ENCODE measurements at regions not wholly inside any gene's neighbourhood (a gene's known extent, or its start where the extent isn't known, plus 50 kb on each side); places are given as distances from the start of the nearest gene placed in this dataset.

DNA sequence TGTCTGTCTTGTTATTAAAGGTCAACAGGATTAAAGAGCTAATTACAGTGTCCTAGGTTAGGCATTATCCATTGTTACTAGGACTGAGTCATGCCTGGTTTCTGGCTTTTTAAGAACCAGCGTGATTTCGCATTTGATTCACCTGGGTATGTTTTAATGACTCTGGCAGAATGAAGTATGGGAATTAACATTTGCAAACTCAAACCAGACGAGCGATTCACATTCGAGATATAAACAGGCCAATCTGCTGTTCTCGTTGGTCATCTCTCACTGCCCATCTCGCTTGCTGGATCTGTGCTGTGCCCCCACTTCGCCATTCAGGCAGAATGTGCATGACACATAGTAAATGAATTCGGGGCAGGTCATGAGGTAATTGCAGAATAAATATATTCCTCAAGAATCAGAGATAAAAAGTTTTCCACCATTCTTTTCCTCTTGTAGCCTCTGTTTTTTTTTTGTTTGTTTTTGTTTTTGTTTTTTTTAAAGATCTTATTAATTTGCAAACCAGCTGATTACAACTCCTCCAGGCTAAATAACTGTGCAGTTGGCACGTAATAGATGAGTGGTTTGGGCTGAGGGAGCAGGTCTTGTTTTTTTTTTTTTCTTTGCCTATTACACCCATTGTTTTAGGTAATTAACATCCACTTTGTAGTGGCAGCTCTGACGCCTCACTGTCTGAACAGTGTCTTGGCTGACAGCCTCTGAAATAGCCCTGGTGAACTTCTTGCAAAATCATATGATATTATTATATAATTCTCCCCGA lies 313.5 kb upstream of the MSX2 start:
- no peak for DNase-seq (ENCODE audit: low spot score)

DNA sequence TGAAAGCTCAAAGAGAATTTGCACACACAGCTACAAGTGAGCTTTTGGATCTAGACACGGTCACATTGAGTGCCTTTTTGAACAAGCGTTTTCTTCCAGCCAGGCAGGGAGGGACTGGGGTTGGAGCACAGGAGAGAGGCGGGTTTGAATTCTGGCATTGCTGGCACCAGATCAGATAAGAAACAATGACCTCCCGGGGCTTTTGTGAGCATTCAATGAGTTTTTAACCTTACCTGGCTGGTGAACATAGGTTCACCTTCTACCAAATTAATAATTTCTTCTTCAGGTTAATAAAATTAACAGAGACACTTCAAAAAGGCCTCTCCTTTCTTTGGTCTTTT lies 312.9 kb upstream of the MSX2 start:
- DNase-seq (ENCODE audit: low spot score), result no peak

DNA sequence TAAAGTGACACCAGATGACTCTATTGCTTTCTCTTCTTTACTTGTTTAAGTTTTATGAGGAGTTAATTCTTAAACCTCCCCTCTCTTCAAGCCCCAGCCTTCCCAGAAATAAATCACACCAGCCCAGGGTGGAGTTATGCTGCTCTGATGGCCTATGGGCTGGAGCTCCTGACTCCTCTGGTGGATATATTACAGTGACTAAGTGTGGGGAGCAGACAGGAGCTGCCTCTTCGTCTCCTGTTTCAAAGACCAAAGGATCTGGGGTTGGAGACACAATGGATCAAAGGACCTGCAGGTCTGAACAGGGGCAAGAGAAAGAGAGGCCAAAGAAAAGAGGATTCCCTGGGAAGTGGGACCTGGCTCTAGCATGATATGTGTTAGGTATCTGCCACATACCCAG lies 312.0 kb upstream of the MSX2 start:
- no peak for DNase-seq (ENCODE audit: low spot score)

DNA sequence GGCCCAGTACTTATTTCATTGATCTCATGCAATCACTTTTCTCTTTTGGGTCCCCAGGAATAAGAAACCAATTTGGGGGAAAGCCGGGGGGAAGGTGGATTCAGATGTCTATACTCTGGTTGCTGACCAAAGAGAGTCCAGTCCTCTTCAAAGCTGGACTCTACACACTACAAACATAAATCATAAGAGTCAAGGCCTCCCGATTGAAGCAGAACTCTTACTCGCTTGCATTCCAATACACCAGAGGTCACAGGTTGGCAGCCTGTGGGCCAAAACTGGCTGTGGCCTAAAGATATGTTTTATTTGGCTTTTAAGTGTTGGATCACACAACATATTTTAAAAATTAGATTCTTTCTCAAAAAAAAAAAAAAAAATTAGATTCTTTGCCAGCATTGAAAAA lies 311.4 kb upstream of the MSX2 start:
- DNase-seq (ENCODE audit: low spot score), result no peak

DNA sequence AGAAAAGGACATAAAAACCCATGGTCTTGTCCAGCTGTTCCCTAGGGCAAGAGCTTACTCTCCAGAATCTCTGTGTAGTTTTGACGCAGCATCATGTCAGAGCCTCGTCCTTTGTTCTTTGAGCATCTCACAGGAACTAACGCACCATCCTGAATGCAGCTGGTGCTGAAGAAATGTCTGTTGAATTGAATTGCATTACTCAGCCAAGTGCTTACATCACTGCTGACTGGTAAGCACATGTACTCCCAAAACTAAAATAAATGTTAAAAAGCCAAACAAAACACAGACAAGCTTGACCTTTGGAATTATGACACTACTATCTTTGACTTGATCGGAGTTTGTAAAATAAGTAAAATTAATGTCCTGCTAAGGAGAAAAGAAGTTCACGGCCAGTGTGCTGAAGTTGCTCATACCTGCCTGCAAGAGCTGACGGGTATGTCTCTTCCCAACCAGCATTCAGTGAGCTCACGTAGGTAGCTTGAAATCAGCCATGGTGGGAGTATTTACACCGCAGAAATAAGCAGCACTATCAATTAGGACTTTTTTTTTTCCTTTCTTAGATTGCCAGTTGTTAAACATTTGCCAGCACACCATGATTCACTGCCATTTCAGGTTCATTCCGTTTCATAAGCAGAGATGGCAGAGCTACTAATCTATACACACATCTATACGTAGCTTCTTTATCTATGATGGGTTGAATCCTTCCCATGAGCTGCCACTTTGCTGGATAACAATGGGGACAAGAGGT lies 310.6 kb upstream of the MSX2 start:
- no peak for DNase-seq (ENCODE audit: low spot score)

DNA sequence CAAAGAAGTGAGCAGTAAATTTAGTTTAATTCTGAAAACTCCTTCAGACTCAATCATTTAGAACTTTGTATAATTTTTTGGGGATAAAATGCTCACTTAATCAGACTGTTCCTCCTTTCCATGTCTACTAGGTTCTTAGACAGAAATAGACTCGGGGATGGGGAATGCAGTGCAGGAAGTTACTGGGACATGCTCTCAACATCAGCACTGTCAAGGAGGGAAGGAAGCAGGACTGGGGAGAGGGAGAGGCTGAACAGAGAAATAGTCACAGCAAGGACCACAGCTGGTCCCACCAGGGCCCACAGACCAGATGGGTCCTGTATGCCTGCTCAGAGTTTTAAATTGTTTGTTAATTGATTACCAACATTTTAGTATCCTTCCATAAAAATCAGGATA lies 310.1 kb upstream of the MSX2 start:
- no peak for DNase-seq (ENCODE audit: low spot score)

DNA sequence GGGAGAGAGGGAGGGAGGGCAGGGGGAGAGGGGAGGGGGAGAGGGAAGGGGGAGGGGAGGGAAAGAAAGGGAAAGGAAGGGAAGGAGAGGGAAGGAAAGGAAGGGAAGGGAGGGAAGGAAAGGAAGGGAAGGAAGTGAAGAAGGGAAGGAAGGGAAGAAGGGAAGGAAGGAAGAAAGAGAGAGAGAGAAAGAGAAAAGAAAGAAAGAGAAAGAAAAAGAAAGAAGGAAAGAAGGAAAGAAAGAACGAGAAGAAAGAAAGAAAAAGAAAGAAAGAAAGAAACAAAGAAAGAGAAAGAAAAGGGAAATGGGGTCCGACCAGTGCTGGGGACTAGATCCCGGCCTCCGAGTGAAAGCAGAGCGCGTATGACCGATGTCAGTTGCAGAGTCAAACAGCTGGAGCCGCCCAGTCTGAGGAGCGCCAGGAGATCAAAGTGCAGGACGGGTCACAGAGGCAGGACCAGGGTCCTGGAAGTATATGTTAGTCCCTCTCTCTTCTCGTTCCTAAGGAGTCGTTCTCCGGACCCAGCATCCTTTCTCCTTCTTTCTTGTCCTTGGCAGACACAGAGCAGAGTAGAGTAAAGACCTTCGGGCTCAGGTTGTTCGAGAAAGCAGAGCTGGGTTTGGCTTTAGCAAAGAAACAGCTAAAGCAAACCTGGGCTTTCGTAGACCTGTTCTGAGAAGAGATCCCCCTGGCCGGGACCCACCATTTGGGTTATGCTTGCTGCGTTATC lies 305.4 kb upstream of the MSX2 start:
- no peak for DNase-seq (ENCODE audit: low spot score)

DNA sequence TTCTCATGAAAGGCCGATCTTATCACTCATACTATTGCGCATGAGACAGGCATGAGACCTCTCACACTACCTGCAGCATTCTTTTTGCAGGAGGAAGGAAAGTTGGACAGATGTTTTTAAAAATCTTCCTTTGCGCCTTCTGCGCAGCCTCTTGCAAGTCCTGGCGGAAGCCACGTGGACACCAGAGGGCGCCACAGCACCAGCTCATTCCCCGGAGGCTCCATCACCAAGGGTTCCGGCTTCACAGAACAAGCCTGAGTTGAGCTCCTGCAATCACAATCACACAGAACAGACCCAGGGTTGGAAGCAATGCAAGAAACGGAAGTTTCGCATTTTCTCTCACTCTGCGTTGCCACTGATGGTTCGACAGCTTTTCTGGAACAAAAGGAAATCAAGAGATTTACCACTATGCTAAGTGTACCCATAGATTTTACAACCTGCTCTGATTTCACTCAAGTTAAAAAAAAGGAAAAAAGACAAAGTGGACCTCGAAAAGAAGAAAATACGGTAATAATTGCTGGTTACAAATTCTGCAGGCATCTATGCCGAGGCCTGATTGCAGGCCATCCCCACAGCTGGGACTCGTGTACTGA lies 304.7 kb upstream of the MSX2 start:
- DNase-seq (ENCODE audit: low spot score), result peak; percentile 49

DNA sequence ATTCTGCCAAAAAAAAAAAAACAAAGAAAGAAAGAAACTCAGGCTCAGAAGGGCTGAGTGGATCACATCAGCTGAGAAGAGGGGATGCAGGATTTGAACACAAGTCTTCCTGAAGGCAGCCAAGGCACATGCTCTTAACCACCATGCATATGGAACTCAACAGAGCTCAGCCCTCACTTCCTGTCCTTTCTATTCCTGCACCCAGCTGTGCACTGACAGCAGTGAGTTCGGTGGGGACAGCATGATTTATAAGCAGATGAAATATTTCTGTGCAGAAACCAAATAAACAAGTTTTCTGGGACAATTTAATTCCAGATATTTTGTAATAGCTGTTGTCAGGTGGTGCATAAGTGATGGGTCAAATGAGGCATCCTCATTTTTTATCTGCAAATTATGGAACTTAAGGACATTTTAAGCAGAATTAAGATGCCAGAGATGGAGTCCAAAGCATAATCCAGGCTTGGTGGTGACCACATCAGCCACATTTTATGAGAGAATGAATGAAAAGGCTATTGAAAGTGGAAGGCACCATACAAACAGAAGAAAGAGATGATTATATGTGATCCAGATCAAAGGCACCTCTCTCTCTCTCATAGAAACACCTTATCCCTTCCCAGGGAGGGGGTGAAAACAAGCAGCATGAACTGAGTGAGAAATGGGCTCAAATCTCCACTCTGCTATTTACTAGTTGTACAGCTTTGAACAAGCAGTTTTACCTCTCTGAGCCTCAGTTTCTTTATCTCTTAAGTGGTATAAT lies 303.6 kb upstream of the MSX2 start:
- DNase-seq (ENCODE audit: low spot score), result no peak

DNA sequence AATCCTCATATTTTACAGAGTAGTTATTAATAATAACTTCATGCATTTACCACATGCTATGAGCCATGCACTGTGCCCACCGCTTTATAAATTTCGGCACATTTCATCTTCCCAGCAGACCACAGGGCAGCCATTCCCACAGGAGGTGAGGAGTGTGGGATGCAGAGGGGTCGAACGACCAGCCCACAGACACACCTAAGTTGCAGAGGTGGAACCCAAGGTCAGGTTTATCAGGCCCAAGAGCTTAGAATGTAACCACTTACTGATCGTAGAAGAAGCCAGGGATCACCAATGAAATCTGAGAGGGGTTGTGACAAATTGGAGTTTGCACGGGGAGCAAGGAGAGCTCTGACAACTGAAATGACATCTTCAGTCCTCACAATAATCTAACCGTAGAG lies 303.0 kb upstream of the MSX2 start:
- no peak for DNase-seq (ENCODE audit: low spot score)

DNA sequence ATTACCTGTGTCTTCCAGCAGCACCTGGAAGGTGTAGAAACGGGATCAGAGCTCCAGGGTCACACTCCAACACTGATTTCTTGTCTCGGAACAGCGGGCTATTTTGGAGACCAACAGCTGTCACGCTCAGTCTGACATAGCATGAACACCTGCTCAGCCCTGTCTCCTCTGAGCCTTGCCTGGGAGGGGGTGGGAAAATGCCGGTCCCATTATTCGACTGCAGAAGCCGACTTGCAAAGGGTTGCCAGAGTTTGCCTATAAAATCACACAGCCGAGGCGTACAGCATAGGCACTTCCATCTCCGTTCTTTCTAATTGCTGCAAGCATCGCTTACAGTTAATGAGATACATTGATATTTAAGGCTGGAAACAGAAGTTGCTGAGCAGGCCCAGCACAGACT lies 300.8 kb upstream of the MSX2 start:
- DNase-seq (ENCODE audit: low spot score), result no peak

DNA sequence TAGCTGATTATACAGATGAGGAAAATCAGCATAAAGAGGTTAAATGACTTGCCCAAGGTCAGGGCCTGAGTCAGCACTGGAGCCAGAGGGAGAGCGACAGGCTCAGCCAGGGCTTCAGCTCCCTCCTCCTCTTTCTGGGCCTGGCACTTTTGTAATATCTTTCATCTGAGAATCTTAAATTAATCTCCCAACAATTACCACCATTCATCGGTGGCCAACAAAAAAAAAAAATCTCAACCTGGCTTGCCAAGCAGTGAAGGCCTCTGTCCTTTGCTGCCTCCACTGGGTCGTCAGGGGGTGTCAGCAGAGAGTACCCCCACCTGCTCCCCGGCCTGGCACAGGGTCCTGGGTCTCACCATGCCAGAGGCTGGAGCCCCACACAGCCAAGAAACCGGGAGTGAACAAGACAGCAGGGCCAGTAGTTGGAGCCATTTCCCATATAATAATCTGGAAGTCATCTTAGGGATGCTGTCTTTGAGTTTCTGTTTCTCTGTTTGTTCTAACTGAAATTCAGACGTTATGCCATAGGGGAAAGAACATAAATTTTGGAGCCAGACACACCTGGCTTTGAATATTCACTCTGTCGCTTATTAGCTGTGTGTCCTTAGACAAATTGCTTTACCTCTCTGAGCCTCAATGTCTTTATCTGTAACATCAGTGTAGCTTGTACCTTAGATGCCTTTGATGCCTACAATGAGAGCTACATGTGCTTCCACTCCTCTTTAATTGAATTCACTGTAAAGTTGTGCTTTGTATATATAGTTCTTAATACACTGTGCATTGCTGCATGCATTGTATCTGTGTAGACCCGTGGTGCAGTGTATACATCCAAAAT lies 299.9 kb upstream of the MSX2 start:
- no peak for DNase-seq (ENCODE audit: low spot score)

DNA sequence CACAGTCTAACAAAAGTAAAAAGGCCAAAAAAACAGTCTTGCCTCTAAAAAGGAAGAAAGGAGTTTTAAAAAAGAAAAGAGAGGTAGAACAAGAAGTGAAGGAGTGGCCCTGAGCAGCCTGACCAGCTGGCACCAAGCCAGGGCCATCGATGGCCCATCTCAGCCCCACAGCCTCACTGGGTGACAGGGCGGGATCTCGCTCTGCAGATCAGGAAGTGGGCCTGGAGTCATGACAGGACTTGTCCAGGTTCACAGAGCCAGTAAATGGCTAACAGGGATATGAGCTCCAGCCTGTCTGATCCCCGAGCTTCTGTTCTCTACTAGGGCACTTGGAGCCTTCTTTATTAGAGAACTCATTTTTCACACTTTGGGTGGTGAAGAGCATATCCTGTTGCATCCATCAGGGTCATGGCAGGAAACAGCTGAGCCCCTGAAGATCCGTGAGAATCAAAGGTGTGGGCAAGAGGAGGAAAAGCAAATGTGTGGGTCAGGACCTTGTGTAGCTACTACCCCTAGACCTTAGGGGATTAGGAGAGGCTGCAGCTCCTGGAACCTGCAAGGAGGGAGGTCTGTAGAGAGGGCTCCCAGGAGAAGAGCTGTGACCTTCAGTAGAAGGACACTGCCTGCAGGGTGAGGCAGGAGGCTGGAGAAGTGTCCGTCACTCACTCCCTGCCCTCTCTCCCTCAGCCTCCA lies 299.0 kb upstream of the MSX2 start:
- DNase-seq (ENCODE audit: low spot score), result no peak

DNA sequence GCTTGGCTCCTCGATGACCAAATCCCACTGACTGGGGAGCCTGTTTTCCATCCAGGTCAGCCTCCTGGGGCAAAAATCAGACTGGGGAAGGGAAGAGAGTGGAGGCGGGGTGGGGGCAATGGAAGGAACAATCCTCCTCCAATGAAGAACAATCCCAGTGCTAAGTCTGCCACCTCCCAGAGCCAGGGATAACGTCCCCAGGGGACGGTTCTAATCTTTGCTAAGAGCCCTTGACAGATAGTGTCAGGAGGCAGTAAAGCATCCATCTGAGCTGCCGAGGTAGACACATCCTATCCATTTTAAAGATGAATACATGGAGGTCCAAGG lies 298.5 kb upstream of the MSX2 start:
- DNase-seq (ENCODE audit: low spot score), result no peak

DNA sequence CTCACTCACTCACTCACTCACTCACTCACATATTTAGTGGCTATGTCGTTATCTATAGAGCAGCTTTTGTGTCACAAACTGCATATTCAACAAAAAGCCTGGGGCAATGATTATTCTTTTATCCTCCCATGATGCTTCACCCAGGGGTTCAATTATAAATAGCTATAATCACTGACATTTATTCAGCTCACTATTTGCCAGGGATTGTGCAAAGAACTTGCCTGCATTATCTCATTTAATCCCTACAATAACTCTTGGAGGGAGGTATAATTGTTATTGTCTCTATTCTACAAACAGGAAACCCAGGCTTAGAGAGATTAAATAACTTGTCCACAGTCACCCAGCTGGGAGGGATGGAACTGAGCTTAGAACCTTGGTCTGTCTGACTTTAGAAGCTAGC lies 298.0 kb upstream of the MSX2 start:
- no peak for DNase-seq (ENCODE audit: low spot score)

DNA sequence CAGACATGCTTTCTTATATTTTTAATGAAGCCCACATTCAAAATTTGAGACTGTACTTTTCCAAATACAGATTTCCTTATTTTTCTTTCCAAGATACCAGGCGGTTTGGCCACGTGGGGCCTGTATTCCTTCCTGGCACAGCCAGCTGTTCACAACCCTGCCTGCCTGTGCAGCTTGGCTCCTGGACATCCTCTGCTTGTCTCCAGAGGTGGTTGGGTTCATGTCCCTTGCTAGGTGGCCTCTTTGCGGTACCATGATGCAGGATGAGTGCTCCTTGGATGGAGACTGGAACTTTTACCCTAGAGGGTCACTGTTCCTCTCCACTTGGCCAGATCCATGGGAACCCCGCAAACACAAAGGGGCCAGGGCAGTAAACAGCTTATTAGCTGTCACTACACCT lies 297.5 kb upstream of the MSX2 start:
- DNase-seq (ENCODE audit: low spot score), result no peak

DNA sequence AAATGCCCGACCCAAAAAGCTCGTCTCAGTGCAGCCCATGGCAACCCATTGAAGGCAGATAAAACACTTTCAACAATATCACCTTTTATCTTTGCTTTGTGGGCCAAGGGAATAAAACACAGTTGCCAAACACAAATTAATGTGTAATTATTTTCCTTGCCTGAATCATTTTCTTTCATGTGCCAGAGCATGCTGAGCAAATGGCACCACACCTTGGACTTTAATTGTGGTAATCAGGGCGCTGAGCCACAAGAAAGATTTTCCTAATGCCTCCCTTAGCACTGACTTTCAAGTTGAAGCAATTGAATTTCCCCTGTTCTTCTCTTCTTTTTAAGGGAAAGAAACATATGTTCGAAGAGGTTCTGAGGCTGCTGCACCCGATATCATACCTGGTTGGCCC lies 297.1 kb upstream of the MSX2 start:
- DNase-seq (ENCODE audit: low spot score), result no peak

DNA sequence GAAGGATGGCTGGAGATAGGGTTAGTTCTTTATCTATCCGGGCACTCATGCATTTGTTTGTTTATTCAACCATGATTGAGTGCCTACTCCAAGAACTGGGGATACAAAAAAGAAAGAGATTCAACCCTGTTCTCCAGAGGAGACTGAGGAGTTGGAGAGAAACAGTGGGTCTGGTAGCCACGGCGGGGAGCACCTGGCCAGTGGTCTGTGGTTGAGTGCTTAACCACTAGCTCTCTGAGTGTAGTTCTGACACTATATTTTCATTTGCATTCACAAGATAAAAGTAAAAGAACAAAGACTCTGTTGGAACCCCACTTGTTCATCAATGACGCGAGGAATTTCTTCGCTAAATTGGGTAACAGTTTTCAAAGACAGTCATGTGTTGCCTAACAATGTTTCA lies 295.5 kb upstream of the MSX2 start:
- no peak for DNase-seq (ENCODE audit: low spot score)

DNA sequence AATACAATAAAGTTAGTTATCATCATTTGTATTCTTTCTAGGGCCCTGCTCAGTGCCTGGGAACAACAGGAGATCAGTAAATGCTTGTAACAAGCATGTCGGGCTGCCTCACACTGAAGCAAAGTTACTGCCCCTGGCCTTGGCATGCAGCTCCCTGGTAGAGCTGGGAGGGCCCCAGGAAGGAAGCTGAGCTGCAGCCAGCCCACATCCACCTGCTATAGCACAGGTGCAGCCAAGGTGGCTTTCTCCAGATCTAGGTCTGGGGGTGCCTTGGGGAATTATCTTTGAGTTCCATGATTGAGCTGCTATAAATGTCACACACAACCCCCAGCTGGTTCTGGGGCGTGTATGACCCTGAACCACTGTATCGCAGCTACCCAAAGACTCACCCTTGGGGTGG lies 293.4 kb upstream of the MSX2 start:
- no peak for DNase-seq (ENCODE audit: low spot score)

DNA sequence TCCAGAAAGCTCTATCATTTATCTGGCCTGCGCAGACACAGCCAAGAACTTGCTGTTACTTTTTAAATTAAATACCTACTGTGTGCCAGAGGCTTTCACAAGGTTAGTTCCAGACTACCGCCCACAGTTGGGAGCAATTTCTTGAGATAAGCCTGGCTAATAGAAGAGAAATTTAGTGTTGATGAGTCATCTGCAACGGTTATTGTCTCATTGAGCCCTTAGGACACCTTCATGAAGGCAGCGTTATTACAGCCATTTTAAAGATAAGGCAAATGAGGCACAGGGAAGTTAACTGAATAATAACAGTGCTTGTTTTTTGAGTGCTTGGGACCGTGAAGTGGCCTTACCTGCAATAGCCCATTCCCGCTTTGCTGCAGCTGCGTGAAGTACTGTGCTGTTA lies 292.9 kb upstream of the MSX2 start:
- DNase-seq (ENCODE audit: low spot score), result no peak

DNA sequence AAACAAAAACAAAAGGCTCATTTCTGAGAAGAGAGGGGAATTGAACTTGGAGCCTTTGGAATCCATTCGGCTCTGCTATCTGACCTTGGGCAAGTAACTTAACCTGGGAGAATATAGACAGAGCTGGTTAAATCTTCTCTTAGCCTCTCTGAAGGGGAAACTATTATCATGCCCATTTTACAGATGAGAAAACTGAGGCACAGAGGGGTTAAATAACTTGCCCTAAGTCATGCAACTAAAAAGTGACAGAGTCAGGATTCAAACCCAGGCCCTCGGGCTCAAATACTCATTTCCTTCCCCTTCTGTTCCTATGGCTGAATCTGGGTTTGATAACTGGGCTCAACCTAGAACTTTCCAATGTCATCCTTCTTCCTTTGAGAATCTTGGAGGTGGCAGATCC lies 291.3 kb upstream of the MSX2 start:
- no peak for DNase-seq (ENCODE audit: low spot score)
